ENCODE measurements at regions not wholly inside any gene's neighbourhood (a gene's known extent, or its start where the extent isn't known, plus 50 kb on each side); places are given as distances from the start of the nearest gene placed in this dataset.

DNA sequence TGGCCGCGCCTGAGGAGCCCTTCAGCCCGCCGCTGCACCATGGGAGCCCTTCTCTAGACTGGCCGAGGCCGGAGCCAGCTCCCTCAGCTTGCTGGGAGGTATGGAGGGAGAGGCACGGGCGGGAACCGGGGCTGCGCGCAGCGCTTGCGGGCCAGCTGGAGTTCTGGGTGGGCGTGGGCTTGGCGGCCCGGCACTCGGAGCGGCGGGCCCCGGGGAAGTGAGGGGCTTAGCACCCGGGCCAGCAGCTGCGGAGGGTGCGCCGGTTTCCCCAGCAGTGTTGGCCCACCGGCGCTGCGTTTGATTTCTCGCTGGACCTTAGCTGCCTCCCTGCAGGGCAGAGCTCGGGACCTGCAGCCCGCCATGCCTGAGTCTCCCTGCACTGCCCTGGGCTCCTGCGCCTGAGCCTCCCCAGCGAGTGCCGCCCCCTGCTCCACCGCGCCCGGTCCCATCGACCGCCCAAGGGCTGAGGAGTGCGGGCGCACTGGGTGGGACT, 1890.0 kb upstream of the PCDH20 start:
- TF ChIP-seq GATA3 (IDR thresholded peaks at IDR 0.05; ENCODE audit: low read depth, low read length) (no peak), GATA2 (IDR thresholded peaks at IDR 0.05; ENCODE audit: low read depth, low read length) (no peak)

DNA sequence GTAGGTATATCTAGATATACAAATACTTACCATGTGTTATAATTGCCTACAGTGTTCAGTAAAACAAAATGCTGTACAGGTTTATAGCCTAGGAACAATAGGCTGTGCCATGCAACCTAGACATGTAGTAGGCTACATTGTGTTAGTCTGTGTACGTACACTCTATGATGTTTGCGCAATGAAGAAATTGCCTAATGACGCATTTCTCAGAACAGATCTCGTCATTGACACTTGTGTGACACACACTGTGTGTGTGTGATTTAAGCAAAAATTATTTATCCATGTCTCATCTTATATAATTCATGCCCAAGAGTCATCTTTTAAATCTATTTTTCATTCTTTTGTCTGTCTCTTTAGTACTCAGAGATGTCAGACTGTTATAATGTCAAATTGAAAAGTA, 1888.8 kb upstream of the PCDH20 start:
- TF ChIP-seq GATA2 (IDR thresholded peaks at IDR 0.05; ENCODE audit: low read depth, low read length): no peak
- no peak for TF ChIP-seq GATA3 (IDR thresholded peaks at IDR 0.05; ENCODE audit: low read depth, low read length)

DNA sequence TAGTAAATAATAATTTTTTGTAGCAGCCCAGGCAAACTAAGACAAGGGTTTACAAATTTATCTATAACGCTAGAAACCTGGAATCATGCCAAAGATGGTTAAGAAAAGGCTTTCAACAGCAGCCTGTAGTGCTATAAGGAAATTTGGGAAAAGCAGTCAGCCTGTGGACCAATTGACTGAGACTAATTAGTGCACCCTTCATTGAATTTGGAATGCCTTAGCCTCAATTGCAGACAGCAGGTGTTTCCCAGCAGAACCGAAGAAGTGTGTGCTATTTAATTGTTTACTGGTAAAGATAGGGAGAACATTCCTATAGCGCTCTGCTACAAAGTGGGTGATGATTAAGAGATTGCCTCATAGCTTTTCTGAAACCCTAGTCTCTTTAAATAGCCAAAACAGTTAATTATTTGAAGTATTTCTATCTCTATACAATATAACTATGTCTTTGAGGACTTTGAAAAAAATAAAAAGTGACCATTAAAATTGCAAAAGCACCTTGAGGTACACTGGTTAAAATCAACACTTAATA, 1884.3 kb upstream of the PCDH20 start:
- TF ChIP-seq GATA2 (IDR thresholded peaks at IDR 0.05; ENCODE audit: low read depth, low read length): no peak
- no peak for TF ChIP-seq GATA3 (IDR thresholded peaks at IDR 0.05; ENCODE audit: low read depth, low read length)

DNA sequence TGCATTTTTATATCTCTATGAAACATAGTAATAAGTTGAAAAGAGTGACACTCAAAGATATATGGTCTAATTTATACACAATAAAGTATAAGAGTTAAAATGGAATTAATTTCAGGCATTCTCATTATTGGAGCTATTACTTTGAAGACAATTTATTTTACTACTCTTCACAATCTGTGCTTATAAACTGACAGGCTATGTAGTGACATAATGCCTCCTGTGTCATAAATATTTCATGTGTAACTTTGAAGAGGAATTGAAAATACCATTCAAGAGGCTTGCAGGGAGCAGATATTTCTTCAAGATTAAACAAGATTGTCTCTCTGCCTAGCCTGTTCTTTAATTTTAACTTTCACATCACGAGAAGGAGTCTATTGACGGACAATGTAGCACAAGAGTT, 1881.5 kb upstream of the PCDH20 start:
- TF ChIP-seq GATA3 (IDR thresholded peaks at IDR 0.05; ENCODE audit: low read depth, low read length) (no peak), GATA2 (IDR thresholded peaks at IDR 0.05; ENCODE audit: low read depth, low read length) (no peak)

DNA sequence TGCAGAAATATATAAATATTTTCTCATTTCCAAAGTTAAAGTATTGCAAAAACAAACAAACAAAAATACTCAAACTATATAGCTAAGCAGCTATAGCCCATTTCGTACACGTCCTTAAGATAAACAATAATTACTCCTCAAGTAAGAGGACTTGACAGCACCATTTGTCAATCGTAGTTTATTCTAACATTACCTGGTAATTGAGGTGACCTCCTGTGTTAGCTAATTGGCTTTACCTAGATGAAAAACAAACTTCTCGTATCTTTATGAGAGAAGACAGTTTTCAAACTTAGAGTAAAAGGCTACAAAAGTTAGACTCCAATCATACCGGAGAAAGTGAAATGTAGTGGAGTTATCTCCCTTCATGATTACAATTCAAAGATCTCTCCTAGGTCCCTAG, 1876.1 kb upstream of the PCDH20 start:
- TF ChIP-seq GATA2 (IDR thresholded peaks at IDR 0.05; ENCODE audit: low read depth, low read length): no peak
- TF ChIP-seq GATA3 (IDR thresholded peaks at IDR 0.05; ENCODE audit: low read depth, low read length): no peak

DNA sequence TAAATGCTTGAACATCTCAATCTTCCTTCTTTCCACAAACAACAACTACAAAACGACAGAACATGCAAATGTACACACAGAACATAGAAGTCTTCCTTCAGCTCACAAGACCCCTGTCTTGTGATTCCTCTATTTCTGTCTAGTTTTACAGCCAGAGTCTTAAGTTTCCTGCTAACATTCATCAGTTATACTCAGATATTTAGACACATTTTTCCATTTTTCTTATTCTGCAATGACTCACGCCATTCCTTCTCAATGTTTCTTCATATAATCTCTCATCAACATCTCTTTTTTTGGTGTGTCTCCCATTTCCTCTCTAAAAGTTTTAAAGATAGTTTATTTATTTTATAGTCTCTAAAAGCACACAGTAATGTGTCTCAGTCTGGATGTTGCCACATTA, 1872.9 kb upstream of the PCDH20 start:
- TF ChIP-seq GATA3 (IDR thresholded peaks at IDR 0.05; ENCODE audit: low read depth, low read length) (no peak), GATA2 (IDR thresholded peaks at IDR 0.05; ENCODE audit: low read depth, low read length) (no peak)

DNA sequence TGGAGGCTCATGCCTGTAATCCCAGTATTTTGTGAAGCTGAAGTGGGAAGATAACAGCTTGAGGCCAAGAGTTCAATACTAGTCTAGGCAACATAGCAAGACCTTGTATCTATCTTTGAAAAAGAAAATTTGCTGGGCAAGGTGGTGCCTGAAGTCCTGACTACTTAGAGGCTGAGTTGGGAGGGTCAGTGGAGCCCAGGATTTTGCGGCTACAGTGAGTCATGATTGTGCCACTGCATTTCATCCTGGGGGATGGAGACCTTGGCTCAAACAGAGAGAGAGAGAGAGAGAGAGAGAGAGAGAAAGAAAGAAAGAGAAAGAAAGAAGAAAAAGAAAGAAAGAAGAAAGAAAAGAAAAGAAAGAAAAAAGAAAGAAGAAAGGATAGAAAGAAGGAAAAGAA, 1872.3 kb upstream of the PCDH20 start:
- TF ChIP-seq GATA2 (IDR thresholded peaks at IDR 0.05; ENCODE audit: low read depth, low read length): no peak

DNA sequence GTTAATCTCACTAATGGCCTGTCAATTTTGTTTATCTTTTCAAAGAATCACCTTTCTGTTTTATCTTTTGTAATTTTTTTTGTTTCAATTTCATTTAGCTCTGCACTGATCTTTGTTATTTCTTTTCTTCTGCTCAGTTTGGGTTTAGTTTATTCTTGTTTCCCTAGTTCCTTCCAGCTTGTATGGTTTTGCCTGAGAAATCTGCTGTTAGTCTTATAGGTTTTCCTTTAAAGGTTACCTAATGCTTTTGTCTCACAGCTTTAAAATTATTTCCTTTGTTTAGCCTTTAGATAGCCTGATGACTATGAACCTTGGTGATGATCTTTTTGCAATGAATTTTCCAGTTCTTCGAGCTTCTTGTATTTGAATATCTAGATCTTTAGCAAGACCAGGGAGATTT, 1869.8 kb upstream of the PCDH20 start:
- TF ChIP-seq GATA2 (IDR thresholded peaks at IDR 0.05; ENCODE audit: low read depth, low read length): no peak
- TF ChIP-seq GATA3 (IDR thresholded peaks at IDR 0.05; ENCODE audit: low read depth, low read length): no peak

DNA sequence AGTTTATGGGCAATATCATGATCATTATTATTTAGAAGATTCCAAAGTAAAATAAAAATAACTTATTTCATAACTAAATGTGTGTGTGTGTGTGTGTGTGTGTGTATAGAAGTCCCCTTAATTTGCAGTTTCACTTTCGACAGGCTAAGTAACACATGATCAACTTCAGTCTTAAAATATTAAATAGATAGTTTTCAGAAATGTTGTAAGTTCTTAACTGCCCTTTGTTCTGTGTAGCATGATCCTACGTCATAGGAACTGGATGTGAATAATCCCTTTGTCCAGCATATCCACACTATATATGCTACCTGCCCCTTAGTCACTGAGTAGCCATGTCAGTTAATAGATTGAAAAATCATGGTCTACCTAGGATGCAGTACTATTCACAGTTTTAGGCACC, 1863.5 kb upstream of the PCDH20 start:
- no peak for TF ChIP-seq GATA2 (IDR thresholded peaks at IDR 0.05; ENCODE audit: low read depth, low read length)
- TF ChIP-seq GATA3 (IDR thresholded peaks at IDR 0.05; ENCODE audit: low read depth, low read length): no peak

DNA sequence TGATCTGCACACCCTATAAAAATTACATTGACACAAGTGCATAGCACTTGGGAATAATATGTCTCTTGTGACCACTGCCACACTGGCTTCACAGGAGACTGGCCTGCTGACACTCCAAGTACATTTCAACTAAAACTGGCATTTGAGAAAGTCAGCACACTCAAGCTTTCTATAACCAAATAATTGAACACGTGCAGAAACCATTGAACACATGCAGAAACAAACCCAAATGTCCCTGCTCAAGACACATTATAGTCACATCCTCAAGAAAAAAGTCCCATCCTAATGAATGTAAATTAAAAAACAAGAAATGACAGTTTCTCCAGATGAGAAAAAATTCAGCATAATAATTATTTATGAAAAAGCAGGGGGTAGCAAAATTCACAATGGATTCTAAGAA, 1859.1 kb upstream of the PCDH20 start:
- no peak for TF ChIP-seq GATA2 (IDR thresholded peaks at IDR 0.05; ENCODE audit: low read depth, low read length)
- no peak for TF ChIP-seq GATA3 (IDR thresholded peaks at IDR 0.05; ENCODE audit: low read depth, low read length)

DNA sequence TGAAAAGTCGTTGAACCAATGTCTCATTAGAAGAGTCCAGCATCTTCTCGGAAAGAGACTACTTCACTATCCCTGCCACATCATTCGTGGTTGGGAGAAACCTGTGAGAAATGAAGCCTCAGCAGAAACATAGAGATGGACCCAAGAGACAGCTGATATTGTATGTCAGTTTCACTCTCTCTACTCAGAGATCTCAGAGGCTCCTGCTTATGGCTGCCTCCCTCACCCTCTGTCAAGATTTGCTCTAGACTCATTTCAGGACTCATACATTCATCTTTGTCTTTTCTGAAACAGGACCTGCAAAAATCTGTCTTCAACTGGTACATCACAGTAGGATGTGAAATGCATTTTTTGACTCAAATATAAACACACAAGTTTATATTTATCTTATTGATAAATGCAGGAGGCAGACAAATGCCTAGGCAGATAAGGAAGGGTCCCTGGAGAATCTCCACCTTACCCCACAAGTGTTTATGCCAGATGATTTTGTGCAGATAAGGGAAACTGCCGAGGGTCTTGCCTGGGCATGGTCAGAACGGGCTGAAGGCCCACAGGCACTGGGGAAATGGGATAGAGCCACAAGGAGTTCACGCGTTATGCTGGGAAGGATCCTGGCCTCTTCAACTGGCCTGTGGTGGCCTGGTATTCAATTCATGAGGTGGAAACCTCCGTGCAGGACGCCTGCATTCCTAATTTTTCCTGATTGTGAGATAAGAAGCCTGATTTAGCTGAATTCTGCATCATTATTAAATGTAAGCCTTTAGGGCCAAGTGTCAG, 1834.0 kb upstream of the PCDH20 start:
- TF ChIP-seq GATA3 (IDR thresholded peaks at IDR 0.05; ENCODE audit: low read depth, low read length): no peak
- peak; percentile 24; the same call in 1 of the 2 replicates for TF ChIP-seq GATA2 (IDR thresholded peaks at IDR 0.05; ENCODE audit: low read depth, low read length)

DNA sequence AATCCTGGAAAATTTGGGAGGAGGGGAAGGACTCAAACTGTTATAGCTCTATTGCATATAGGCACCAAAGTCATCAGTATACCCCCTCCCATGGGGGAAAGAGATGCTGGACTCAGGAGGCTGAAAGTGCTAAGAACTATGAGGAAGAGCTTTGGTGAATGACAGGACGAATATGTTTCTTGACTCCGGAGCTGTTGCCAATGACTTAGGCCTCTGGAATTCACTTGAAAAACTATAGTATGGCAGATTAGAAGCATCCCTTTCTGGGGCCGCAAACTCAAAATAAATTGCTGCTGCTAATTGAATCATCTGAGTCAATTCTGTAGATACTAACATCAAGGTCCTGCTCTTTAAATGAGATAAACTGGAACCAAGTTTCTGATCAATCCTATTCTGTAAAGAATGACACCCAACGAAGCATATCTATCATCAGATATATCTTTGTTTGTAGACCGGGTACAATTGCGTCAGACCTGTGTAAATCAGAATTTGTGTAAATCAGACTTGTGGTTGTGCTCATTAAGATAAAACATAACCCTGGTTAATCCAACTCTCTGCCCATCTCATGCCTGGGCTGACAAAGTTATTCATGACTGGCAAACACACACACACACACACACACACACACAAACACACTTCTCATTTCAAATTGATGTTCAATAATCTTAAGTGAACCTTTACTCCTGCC, 1793.8 kb upstream of the PCDH20 start:
- TF ChIP-seq GATA2 (IDR thresholded peaks at IDR 0.05; ENCODE audit: low read depth, low read length) (no peak), GATA3 (IDR thresholded peaks at IDR 0.05; ENCODE audit: low read depth, low read length) (no peak)

DNA sequence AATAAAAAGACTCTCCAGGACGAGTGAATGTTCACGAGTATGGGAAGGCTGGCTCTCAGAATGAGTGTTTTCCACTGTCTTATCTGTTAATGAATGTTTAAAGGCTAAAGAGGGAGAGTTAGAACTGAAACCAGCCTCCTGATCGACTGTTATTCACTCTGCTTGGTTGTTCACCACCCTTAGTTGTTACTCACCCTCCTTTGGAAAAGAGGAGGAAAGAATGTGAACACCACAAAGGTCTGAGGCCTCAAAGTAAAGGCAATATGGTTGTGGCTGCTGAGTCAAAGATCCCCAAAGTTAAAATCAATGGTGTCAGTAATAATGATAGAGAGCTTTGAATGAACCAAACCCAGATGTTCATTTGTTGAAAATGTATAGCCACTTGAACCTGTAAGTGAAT, 1793.2 kb upstream of the PCDH20 start:
- TF ChIP-seq GATA2 (IDR thresholded peaks at IDR 0.05; ENCODE audit: low read depth, low read length) (no peak), GATA3 (IDR thresholded peaks at IDR 0.05; ENCODE audit: low read depth, low read length) (no peak)

DNA sequence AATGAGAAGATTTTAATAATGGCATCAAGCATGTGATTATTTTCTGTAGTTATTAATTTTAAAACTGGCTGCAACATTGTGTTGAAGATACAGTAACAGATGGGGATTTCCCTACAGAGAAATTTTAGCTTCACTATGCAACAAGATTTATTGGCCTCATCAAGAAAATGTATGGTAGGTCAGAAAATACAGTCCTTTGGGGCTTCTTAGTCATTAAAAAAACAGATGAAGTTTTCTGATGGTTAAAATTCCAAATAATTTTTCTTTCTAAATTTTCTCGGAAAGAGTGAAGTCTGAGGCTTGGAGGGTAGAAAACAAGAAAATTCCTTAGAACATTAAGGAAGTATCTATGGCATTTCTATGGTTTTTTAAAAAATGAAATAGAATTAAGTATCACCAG, 1790.8 kb upstream of the PCDH20 start:
- TF ChIP-seq GATA2 (IDR thresholded peaks at IDR 0.05; ENCODE audit: low read depth, low read length): no peak

DNA sequence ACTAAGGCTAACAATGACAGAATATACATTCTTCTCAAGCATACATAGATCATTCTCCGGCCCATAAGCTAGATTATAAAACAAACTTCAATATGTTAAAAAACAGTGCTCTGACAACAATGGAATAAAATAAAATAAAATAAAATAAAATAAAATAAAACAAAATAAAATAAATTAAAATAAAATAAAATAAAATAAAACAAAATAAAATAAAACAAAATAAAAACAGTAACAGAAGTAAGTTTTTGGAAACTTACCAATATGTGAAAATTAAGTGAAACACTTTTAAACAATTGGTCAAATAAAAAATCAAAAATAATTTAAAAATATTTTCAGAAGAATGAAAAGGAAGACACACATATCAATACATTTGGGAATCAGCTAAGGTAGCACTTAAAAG, 1785.8 kb upstream of the PCDH20 start:
- TF ChIP-seq GATA3 (IDR thresholded peaks at IDR 0.05; ENCODE audit: low read depth, low read length) (no peak), GATA2 (IDR thresholded peaks at IDR 0.05; ENCODE audit: low read depth, low read length) (no peak)
